Stimulated activated CD8-positive, alpha-beta memory T cell treated with anti-CD3 and anti-CD28 coated beads, Interleukin-15, amount 100 ng/mL, for 1 hour (primary cell): ENCODE measurements at regions not wholly inside any gene's neighbourhood (a gene's known extent, or its start where the extent isn't known, plus 50 kb on each side); places are given as distances from the start of the nearest gene placed in this dataset.
A peak's percentile ranks its signal among the peaks of the same experiment; 100 is the strongest.

Experiments used
- DNase-seq: peaks from one replicate; pipeline ENCODE4 v3.0.0-alpha.2; 2020; ENCODE audit warnings: low read depth

DNA sequence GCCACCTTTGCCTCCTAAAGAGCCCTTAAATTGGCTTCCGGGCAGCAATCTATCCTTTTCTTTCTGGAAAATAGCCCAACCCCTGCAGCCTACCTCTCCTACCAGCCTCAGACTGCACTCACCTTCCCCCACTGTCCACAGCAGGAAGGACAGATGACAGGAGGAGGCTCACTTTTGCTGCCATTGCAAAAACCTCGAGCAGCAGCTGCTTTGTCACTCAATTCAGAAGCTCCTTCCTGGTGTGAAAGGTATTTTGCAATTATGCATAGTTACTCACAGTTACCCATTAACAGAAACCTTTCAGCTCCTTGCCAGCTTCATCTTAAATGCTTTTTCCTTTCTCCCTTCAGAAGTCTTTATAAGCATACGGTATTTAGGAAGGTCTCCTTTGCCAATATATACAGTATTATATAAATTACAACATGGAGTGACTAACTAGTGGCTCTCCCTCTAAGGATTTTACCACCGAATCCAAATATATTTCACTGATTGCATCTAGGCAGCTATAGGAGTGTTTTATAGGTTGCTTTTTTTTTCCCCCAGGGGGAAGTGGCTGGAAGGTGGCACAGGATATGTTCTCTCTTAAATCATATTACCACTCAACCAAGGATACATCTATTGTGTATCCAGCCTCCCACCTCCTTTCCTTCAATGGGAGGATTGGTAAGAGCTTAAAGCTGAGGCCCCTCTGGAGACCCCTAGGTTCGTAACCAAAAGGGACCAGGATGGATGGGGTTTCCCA is 142.1 kb upstream of the IPO9 start:
- DNase-seq, result no peak

GRCh38 chr1:201688514-201688913 is 140.4 kb upstream of the IPO9 start:
- DNase-seq, result no peak

GRCh38 chr1:201689647-201690046 is 139.3 kb upstream of the IPO9 start:
- DNase-seq, result no peak

- DNase-seq, result no peak
Observed at GRCh38 chr1:201690528-201690927, 138.4 kb upstream of the IPO9 start.

DNA sequence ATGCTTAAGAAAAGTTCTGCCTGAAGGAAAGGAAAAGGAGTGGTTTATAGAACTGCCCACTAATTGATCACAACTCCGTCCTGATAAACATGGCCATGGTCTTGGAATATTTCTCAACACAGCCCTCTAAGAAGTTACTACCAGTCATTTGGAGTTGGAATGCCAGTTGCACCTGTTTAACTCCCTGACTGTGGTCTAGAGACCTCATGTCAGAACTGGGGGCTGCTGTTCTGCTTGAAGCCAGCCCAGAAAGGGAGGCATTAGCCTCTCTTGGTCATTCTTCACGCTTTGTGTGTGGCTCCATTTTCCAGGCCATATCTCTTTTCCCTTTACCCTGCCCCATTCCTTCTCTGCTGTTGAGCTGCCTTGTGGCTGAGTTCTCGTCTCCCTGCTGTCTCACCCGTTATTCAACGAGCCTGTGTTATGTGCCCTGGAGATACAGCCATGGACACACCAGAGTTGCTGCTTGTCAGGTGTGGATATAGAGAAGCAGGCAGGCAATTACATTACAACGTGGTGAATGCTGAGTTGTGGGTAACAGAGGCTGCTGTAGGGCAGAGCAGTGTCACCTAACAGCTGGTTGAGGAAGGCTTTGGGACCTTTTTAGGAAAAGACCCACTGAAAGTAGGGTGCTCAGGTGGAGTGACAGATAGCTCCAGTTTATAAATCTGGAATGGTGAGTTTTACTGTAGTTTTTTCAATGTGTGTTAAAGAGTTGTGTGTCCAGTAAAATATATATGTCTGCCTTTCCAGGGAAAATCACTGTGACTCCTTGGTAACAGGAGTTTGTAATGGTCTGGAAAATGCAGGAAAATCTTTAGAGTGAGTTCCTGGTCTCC is 137.0 kb upstream of the IPO9 start:
- DNase-seq, result no peak

DNA sequence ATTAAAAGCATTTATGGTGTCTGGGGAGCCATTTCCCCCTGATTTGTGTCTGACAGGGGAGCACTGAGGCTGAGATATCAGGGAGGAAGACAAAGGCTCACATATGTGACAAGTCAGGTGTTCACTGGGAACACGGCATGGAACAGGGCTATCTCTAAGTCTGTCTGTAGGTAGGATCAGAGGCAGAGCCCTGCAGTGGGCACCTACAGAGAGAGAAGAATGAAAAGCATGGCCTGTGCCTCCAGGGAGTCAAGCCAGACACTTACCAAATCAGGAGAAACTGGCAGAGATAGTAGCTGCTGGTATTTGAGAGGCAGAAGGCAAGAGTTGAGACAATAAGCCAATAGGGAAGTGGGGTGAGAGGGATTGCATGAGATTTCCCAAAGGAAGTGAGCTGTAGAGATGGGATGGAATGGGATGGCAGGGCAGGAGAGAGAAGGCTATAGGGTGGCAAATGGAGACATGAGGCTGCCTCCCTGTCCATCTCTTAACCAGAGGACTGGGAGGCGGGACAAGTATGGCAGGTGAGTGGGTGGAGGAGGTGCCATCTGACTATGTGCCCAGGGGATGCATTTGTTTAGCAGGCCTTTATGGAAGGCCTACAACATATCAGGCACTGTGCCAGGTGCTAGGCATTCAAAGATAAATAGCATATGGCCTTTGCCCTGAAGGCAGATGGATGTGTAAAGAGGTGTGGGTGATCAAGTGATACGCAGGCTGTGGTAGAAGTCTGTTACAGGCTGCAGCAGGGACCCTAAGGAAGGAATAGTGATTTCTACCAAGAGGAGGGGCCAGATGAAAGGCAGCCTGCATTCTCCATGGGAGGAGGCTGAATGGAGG is 136.2 kb upstream of the IPO9 start:
- DNase-seq, result no peak

DNA sequence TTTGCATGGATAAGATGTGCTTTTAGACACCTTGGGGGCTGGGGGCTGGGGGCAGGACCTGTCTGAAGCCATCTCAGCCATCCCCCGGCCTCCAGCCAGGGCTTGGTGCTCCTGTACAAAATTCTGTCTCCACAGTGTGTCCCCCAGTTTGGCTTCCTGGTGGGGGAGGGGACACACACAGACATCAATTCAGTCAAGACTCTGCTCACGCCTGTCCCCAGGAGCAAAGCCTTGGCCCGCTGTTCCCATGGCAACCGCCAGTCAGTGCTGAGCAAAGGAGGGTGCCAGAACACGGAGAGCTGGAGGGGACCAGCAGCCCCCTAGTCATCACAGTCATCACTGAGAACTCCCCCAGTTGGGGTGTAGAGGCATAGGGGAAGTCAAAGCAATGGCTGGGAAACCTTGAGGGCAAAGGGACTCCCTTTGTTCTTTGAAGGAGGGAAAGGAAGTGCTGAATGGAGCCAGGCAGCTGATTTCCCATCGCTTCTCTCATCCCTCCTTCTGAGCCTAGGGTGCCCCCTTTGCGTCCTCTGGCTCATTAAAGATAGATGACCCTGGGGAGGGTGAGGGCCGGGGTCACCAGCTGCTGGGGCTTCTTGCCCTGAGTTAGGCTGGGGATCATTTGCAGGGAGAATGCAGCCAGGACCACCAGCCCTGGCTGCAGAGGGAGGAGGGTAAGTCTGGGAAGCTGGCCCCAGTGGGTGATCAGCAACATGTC is 134.9 kb upstream of the IPO9 start:
- no peak for DNase-seq

- DNase-seq, result no peak
Observed at GRCh38 chr1:201694608-201695335, 134.2 kb upstream of the IPO9 start.

GRCh38 chr1:201695607-201696006 is 133.3 kb upstream of the IPO9 start:
- DNase-seq, result no peak

GRCh38 chr1:201696217-201696761 is 132.7 kb upstream of the IPO9 start:
- no peak for DNase-seq

DNA sequence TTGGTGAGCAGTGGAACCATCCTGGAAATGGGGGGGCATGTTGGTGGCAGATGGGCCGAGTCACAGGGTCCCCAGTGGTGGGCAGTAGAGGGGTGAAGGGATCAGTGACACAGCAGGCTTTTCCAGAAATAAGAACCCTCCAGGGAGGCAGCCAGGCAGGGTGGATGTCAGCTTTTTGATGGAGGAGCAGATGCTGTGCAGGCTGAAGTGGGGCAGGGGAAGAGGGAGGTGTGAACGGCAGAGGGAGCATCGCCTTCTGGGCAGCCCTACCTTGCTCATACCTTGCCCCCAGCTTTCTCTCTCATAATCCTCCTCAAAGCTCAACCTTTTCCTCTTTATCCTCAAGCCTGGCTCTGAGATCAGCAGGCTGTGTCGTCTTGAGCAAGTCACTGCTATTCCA is 131.8 kb upstream of the IPO9 start:
- no peak for DNase-seq

DNA sequence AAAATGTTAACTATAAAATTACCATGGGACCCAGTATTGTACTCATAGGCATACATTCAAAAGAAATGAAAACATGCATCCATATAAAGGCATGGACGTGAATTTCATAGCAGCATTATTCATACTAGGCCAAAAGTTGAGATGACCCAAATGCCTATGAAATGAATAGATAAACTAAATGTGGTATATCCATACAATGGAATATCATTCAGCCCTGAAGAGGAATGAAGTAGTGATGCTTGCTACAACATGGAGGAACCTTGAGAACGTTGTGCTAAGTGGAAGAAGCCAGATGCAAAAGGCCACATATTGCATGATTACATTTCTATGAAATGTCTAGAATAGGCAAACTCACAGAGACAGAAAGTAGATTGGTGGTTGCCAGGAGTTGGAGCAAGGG is 127.1 kb upstream of the IPO9 start:
- no peak for DNase-seq

DNA sequence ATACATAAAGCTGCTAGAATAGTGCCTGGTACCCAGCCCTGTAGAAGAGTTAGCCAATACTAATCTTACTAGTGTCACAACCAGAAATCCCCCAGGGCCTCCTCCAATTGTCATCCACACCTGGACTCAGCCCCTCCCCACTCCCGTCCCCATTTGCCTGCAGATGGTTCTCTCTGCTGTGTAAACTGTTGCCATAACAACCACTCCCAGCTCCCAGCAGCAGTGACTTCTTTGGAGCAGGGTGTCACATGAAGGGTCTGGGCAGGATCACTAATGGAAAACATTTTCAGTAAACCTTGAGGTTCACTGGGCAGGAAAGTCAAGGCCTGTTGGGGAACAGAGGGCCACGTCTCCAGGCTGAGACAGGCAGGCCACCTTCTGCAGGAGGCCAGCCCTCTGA is 126.0 kb upstream of the IPO9 start:
- DNase-seq, result no peak

- DNase-seq, result peak; percentile 42
Observed at GRCh38 chr1:201703621-201704438, 125.1 kb upstream of the IPO9 start.

- DNase-seq, result no peak
Observed at GRCh38 chr1:201704439-201704792, 124.5 kb upstream of the IPO9 start.

DNA sequence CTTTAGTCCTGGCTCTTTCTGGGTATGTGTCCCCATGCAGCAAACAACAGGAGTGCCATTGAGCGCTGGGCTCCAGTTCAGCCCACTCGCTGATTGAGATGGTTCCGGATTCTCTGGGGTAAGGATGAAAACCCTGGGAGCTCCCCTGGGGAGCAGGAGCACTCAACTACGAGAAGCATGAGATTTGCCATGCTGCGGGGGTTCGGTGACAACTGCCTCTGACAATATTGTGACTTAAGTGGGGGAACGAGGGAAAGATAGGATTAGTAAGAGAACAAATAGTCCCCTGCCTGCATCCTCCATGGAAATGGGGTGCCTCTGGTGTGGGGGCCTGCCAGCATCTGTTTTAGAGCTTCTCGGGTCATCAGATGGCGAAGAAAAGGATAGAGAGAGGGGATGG is 123.6 kb upstream of the IPO9 start:
- DNase-seq, result no peak

- no peak for DNase-seq
Observed at GRCh38 chr1:201706109-201706508, 122.8 kb upstream of the IPO9 start.

- DNase-seq, result no peak
Observed at GRCh38 chr1:201707027-201707426, 121.9 kb upstream of the IPO9 start.

DNA sequence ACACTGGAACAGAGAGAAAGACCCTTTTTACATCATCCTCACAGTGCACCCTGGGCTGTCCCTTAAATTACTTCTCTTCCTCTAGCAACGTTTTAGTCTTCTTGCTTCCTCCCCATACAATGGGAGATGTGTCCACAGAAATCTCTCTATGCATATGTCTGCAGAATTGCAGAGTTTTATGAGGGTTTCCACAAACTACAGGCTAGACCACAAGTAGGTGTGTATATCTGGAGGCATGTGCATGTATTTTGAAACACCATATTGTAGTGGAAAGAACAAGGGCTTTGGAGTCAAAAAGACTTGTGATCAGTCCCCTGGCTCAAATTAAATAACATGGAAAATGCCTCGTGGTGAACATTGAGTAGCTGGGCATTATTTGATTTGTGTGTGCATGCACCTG is 121.3 kb upstream of the IPO9 start:
- DNase-seq, result no peak

DNA sequence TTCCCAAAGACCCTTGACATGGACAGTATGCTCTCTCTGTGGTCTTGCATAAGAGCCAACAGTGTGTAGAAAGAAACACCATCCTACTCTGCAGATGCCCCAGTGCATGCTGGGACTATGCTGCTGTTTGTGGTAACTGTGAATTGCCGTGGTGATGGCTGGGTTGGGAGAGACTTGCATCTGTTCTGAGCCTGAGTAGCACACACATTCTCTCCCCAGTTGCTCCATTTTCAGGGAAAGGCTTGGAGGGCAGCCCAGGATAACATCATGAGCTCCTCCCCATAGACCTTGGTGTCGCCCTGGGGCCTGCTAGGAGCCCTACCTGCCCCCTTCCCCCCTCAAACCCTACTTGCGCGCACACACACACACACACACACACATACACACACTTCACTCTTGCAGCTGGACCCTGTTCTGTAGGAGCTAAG is 120.9 kb upstream of the IPO9 start:
- DNase-seq, result no peak
